Vagina (tissue), 2 donors: ENCODE measurements at regions not wholly inside any gene's neighbourhood (a gene's known extent, or its start where the extent isn't known, plus 50 kb on each side); places are given as distances from the start of the nearest gene placed in this dataset.

Experiments
- POLR2A ChIP-seq, 2 donors: fragments of 450-650 bp; IDR thresholded peaks; one replicate each; pipeline ENCODE4 v1.6.1; 2017; ENCODE audit warnings: antibody characterized with exemption in 2 of 2, mild to moderate bottlenecking in 2 of 2, moderate library complexity in 2 of 2
- POLR2AphosphoS5 ChIP-seq, 2 donors: sonication (generic); formaldehyde crosslinking; IDR thresholded peaks; one replicate each; pipeline ENCODE4 v1.9.0; 2017; ENCODE audit warnings: antibody characterized with exemption in 2 of 2, mild to moderate bottlenecking in 2 of 2, low read depth in 1 of 2; ENCODE audit not compliant: insufficient read depth in 1 of 2
- TF ChIP-seq, protein P1 (sequence below), 3 experiments: fragments of 450-650 bp in 2 of 3; fragments of 200-600 bp in 1 of 3; sonication (generic) in 1 of 3; IDR thresholded peaks; one replicate each; pipeline ENCODE4 v1.5.1; 2017 to 2019; ENCODE audit warnings: antibody characterized with exemption in 3 of 3, mild to moderate bottlenecking in 2 of 3, moderate library complexity in 2 of 3

GRCh38 chr6:6711832-6712448 lies 123.4 kb downstream of the LY86 start:
- TF ChIP-seq, protein P1, sequence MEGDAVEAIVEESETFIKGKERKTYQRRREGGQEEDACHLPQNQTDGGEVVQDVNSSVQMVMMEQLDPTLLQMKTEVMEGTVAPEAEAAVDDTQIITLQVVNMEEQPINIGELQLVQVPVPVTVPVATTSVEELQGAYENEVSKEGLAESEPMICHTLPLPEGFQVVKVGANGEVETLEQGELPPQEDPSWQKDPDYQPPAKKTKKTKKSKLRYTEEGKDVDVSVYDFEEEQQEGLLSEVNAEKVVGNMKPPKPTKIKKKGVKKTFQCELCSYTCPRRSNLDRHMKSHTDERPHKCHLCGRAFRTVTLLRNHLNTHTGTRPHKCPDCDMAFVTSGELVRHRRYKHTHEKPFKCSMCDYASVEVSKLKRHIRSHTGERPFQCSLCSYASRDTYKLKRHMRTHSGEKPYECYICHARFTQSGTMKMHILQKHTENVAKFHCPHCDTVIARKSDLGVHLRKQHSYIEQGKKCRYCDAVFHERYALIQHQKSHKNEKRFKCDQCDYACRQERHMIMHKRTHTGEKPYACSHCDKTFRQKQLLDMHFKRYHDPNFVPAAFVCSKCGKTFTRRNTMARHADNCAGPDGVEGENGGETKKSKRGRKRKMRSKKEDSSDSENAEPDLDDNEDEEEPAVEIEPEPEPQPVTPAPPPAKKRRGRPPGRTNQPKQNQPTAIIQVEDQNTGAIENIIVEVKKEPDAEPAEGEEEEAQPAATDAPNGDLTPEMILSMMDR (IDR thresholded peaks at IDR 0.05), result no peak
- no peak for TF ChIP-seq POLR2AphosphoS5 (IDR thresholded peaks at IDR 0.05; ENCODE audit: insufficient read depth in 1 of 2, low read depth in 1 of 2)
- no peak for TF ChIP-seq POLR2A (IDR thresholded peaks at IDR 0.05)
